Rectal smooth muscle tissue (tissue), 1 donor: ENCODE measurements at regions not wholly inside any gene's neighbourhood (a gene's known extent, or its start where the extent isn't known, plus 50 kb on each side); places are given as distances from the start of the nearest gene placed in this dataset.
"Not testable (repeated sequence)": the region's sequence is repeated elsewhere in the genome, so short reads cannot be mapped to it uniquely, and the experiment has no call there.

Experiments
- H3K27ac ChIP-seq: one replicate; pipeline ENCODE4 v1.7.0; 2013; ENCODE audit warnings: low read depth, low read length, inconsistent platforms
- H3K27me3 ChIP-seq: one replicate; pipeline ENCODE4 v1.7.0; 2013; ENCODE audit warnings: low read length; ENCODE audit not compliant: control insufficient read depth, insufficient read depth
- H3K36me3 ChIP-seq: one replicate; pipeline ENCODE4 v1.7.0; 2013; ENCODE audit warnings: low read length; ENCODE audit not compliant: control insufficient read depth, insufficient read depth
- H3K4me1 ChIP-seq: one replicate; pipeline ENCODE4 v1.7.0; 2013; ENCODE audit warnings: low read length; ENCODE audit not compliant: control insufficient read depth, insufficient read depth
- H3K4me3 ChIP-seq: one replicate; pipeline ENCODE4 v1.7.0; 2013; ENCODE audit warnings: low read length
- H3K9ac ChIP-seq: one replicate; pipeline ENCODE4 v1.7.0; 2013; ENCODE audit warnings: low read length

- Histone ChIP-seq H3K4me1 (no peaks in the 10 kb centered on the region), H3K27ac (no peak overlapping the region), H3K4me3 (no peak overlapping the region), H3K27me3 (no peaks in the 10 kb centered on the region), H3K9ac (no peak overlapping the region), H3K36me3 (no peaks in the 10 kb centered on the region)
Measured at GRCh38 chr14:49051328-49052060, 534.7 kb downstream of the RPS29 start.

- no peaks in the 10 kb centered on the region for H3K36me3 ChIP-seq
- no peaks in the 10 kb centered on the region for H3K27me3 ChIP-seq
- H3K4me1 ChIP-seq: no peaks in the 10 kb centered on the region
- H3K4me3 ChIP-seq: no peak overlapping the region
- H3K9ac ChIP-seq: no peak overlapping the region
- H3K27ac ChIP-seq: no peak overlapping the region
Measured at GRCh38 chr14:49050822-49051221, 535.4 kb downstream of the RPS29 start.

- Histone ChIP-seq H3K27ac (no peak overlapping the region), H3K27me3 (no peaks in the 10 kb centered on the region), H3K4me1 (no peaks in the 10 kb centered on the region), H3K36me3 (no peaks in the 10 kb centered on the region), H3K9ac (no peak overlapping the region), H3K4me3 (no peak overlapping the region)
Measured at GRCh38 chr14:49049711-49050110, 536.5 kb downstream of the RPS29 start.

- Histone ChIP-seq H3K27me3 (no peaks in the 10 kb centered on the region), H3K27ac (no peak overlapping the region), H3K36me3 (no peaks in the 10 kb centered on the region), H3K9ac (no peak overlapping the region), H3K4me1 (no peaks in the 10 kb centered on the region), H3K4me3 (no peak overlapping the region)
Measured at GRCh38 chr14:49044981-49045380, 541.2 kb downstream of the RPS29 start.

- no peaks in the 10 kb centered on the region for H3K36me3 ChIP-seq
- H3K27me3 ChIP-seq: no peaks in the 10 kb centered on the region
- H3K9ac ChIP-seq: no peak overlapping the region
Measured at GRCh38 chr14:49036984-49037516, 549.1 kb downstream of the RPS29 start.

GRCh38 chr14:49036266-49036665 is 549.9 kb downstream of the RPS29 start:
- Histone ChIP-seq H3K4me1 (no peaks in the 10 kb centered on the region), H3K4me3 (no peak overlapping the region), H3K27ac (no peak overlapping the region), H3K9ac (no peak overlapping the region), H3K27me3 (no peaks in the 10 kb centered on the region), H3K36me3 (no peaks in the 10 kb centered on the region)

More at GRCh38 chr14:49036984-49037516, 549.1 kb downstream of the RPS29 start:
- no peak overlapping the region for H3K27ac ChIP-seq
- no peak overlapping the region for H3K4me3 ChIP-seq
- H3K4me1 ChIP-seq: no peaks in the 10 kb centered on the region

GRCh38 chr14:49033131-49033530 is 553.0 kb downstream of the RPS29 start:
- Histone ChIP-seq H3K4me3 (no peak overlapping the region), H3K36me3 (no peaks in the 10 kb centered on the region), H3K4me1 (no peaks in the 10 kb centered on the region), H3K27ac (no peak overlapping the region), H3K27me3 (no peaks in the 10 kb centered on the region), H3K9ac (no peak overlapping the region)

- not testable (repeated sequence) for H3K4me3 ChIP-seq, H3K27me3 ChIP-seq, H3K4me1 ChIP-seq, H3K27ac ChIP-seq, H3K9ac ChIP-seq, H3K36me3 ChIP-seq
Measured at GRCh38 chr14:49031710-49032109, 554.5 kb downstream of the RPS29 start.

- H3K27me3 ChIP-seq: no peaks in the 10 kb centered on the region
- no peak overlapping the region for H3K9ac ChIP-seq
- no peak overlapping the region for H3K4me3 ChIP-seq
- no peak overlapping the region for H3K27ac ChIP-seq
- no peaks in the 10 kb centered on the region for H3K36me3 ChIP-seq
- H3K4me1 ChIP-seq: no peaks in the 10 kb centered on the region
Measured at GRCh38 chr14:49019467-49020115, 566.6 kb downstream of the RPS29 start.

GRCh38 chr14:49017447-49017846 is 568.7 kb downstream of the RPS29 start:
- H3K27ac ChIP-seq: no peak overlapping the region
- H3K9ac ChIP-seq: no peak overlapping the region
- no peaks in the 10 kb centered on the region for H3K4me1 ChIP-seq
- H3K36me3 ChIP-seq: no peaks in the 10 kb centered on the region
- H3K4me3 ChIP-seq: no peak overlapping the region
- H3K27me3 ChIP-seq: no peaks in the 10 kb centered on the region

- Histone ChIP-seq H3K36me3 (no peaks in the 10 kb centered on the region), H3K27ac (no peak overlapping the region)
Measured at GRCh38 chr14:49016381-49016780, 569.8 kb downstream of the RPS29 start.

GRCh38 chr14:49014476-49014875 is 571.7 kb downstream of the RPS29 start:
- H3K27ac ChIP-seq: no peak overlapping the region
- H3K9ac ChIP-seq: no peak overlapping the region
- no peaks in the 10 kb centered on the region for H3K27me3 ChIP-seq
- no peaks in the 10 kb centered on the region for H3K36me3 ChIP-seq
- no peaks in the 10 kb centered on the region for H3K4me1 ChIP-seq
- H3K4me3 ChIP-seq: no peak overlapping the region

More at GRCh38 chr14:49016381-49016780, 569.8 kb downstream of the RPS29 start:
- Histone ChIP-seq H3K4me3 (no peak overlapping the region), H3K9ac (no peak overlapping the region), H3K4me1 (no peaks in the 10 kb centered on the region), H3K27me3 (no peaks in the 10 kb centered on the region)

GRCh38 chr14:49008363-49008762 is 577.8 kb downstream of the RPS29 start:
- Histone ChIP-seq H3K9ac (no peak overlapping the region), H3K4me3 (no peak overlapping the region), H3K36me3 (no peaks in the 10 kb centered on the region), H3K4me1 (no peaks in the 10 kb centered on the region), H3K27ac (no peak overlapping the region), H3K27me3 (no peaks in the 10 kb centered on the region)
